GM20000 (cell line): ENCODE measurements at regions not wholly inside any gene's neighbourhood (a gene's known extent, or its start where the extent isn't known, plus 50 kb on each side); places are given as distances from the start of the nearest gene placed in this dataset.

Experiments
- DNase-seq: peaks from one replicate; pipeline ENCODE4 v3.0.0; 2012; ENCODE audit warnings: low spot score
- TF ChIP-seq, protein P1 (sequence below): IDR thresholded peaks from 2 replicates; pipeline ENCODE4 v1.5.1; 2012; ENCODE audit warnings: mild to moderate bottlenecking, control low read depth; ENCODE audit errors: extremely low read depth, missing control alignments

GRCh38 chr11:119832202-119832935 is 103.4 kb upstream of the NECTIN1 start:
- DNase-seq, result no peak
- TF ChIP-seq, protein P1, sequence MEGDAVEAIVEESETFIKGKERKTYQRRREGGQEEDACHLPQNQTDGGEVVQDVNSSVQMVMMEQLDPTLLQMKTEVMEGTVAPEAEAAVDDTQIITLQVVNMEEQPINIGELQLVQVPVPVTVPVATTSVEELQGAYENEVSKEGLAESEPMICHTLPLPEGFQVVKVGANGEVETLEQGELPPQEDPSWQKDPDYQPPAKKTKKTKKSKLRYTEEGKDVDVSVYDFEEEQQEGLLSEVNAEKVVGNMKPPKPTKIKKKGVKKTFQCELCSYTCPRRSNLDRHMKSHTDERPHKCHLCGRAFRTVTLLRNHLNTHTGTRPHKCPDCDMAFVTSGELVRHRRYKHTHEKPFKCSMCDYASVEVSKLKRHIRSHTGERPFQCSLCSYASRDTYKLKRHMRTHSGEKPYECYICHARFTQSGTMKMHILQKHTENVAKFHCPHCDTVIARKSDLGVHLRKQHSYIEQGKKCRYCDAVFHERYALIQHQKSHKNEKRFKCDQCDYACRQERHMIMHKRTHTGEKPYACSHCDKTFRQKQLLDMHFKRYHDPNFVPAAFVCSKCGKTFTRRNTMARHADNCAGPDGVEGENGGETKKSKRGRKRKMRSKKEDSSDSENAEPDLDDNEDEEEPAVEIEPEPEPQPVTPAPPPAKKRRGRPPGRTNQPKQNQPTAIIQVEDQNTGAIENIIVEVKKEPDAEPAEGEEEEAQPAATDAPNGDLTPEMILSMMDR, result no peak

GRCh38 chr11:119831011-119831410 is 102.0 kb upstream of the NECTIN1 start:
- TF ChIP-seq, protein P1, result no peak

GRCh38 chr11:119830400-119830799 is 101.4 kb upstream of the NECTIN1 start:
- TF ChIP-seq, protein P1, result no peak
- no peak for DNase-seq

More at GRCh38 chr11:119831011-119831410, 102.0 kb upstream of the NECTIN1 start:
- DNase-seq, result no peak

GRCh38 chr11:119829402-119829801 is 100.4 kb upstream of the NECTIN1 start:
- TF ChIP-seq, protein P1, result no peak
- no peak for DNase-seq

GRCh38 chr11:119828819-119829218 is 99.8 kb upstream of the NECTIN1 start:
- no peak for DNase-seq
- TF ChIP-seq, protein P1, result no peak

- TF ChIP-seq, protein P1, result no peak
- no peak for DNase-seq
Observed at GRCh38 chr11:119828006-119828405, 99.0 kb upstream of the NECTIN1 start.

DNA sequence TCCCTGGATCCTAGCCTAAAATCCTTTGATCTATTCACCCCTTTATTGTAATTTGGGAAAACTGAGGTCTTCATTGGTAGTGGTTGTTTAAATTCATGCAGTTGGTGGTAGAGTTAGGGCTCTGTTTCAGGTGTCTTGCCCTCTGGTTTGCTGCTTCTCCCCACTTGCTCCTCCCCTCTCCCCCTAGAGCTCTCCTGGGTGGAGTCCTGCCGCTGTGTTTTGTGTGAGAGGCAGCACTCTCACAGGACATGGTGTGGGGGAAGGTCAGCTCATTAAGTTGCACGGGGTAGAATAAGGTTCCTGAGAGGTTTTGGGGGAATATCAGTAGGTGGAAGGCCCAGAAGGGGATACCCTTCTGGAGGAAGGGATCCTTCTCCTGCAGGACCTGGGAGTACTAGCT is 98.1 kb upstream of the NECTIN1 start:
- DNase-seq, result no peak
- TF ChIP-seq, protein P1, result no peak
